Astrocyte of the cerebellum (primary cell): ENCODE measurements at regions not wholly inside any gene's neighbourhood (a gene's known extent, or its start where the extent isn't known, plus 50 kb on each side); places are given as distances from the start of the nearest gene placed in this dataset.

Experiments used
- DNase-seq: peaks from one replicate; pipeline ENCODE4 v3.0.0-alpha.2; 2011; ENCODE audit warnings: low read depth
- H3K4me3 ChIP-seq: 2 replicates; pipeline ENCODE4 v1.5.1; 2011; ENCODE audit warnings: mild to moderate bottlenecking, low read depth, low read length, moderate library complexity
- CTCF ChIP-seq: IDR thresholded peaks from 2 replicates; pipeline ENCODE4 v1.5.1; 2012; ENCODE audit warnings: low read length, low read depth, moderate library complexity, mild to moderate bottlenecking; ENCODE audit errors: missing control alignments
- in situ Hi-C: cut with HindIII; loops from 2 replicates; pipeline ENCODE4 v1.10.0; 2017; ENCODE audit warnings: low sequenced_read_pairs

DNA sequence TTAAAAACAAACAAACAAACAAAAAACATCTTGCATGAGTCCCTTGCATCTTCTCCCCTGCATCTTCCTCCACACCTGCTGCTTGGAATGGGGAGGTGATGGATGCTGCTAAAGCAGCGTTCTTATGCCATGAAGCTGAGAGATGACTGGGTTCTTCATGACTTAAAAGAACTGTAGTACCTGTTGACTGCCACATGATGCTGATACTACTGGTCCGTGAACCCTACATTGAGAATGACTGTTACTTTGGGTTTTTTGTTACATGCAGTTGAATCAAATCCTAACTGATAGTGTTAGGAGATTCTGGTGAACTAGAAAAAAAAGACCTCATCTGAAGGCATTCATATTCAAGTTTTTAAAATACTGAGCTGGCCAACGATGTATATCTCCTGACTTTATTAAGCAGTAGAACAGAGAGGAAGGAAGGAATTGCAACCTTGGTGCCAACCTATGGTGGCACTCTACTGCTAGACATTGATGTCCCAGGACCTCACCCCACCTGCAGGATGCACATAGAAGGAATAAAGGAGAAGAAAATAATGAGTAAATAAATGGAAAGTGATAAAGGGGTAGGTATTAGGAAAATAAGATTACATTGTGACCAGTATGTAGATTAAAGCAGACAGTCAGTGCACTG is 63.2 kb upstream of the SPAG16 start:
- no peak overlapping the region for H3K4me3 ChIP-seq
- no peak for TF ChIP-seq CTCF
- no peak for DNase-seq
- in situ Hi-C loops, result no loop called here

DNA sequence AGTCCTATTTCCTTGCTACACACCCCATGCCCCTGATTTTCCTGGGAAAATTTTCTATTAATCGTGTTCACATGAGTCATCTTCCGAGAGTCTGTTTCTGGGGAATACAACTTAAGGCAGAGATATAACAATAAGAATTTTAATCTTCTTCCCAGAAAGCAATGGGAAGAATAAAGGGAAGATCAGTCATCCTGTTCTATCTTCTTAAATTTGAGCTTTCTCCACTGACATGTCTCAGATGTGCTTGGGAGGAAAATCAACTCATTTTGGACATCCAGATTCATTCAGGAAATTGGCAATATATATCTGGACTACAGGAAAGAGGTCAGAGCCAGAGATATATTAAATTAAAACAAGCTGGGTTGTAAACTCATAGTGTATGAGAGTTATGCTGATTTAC is 62.3 kb upstream of the SPAG16 start:
- no peak for DNase-seq
- no peak for TF ChIP-seq CTCF
- no peak overlapping the region for H3K4me3 ChIP-seq
- in situ Hi-C loops, result no loop called here

GRCh38 chr2:213224366-213224765 is 59.9 kb upstream of the SPAG16 start:
- in situ Hi-C loops, result no loop called here
- H3K4me3 ChIP-seq, result no peak overlapping the region
- TF ChIP-seq CTCF, result no peak
- no peak for DNase-seq

GRCh38 chr2:213225866-213226265 is 58.4 kb upstream of the SPAG16 start:
- in situ Hi-C loops, result no loop called here
- no peak for TF ChIP-seq CTCF
- H3K4me3 ChIP-seq, result no peak overlapping the region
- no peak for DNase-seq

GRCh38 chr2:213227458-213227857 is 56.8 kb upstream of the SPAG16 start:
- TF ChIP-seq CTCF, result no peak
- in situ Hi-C loops, result no loop called here

DNA sequence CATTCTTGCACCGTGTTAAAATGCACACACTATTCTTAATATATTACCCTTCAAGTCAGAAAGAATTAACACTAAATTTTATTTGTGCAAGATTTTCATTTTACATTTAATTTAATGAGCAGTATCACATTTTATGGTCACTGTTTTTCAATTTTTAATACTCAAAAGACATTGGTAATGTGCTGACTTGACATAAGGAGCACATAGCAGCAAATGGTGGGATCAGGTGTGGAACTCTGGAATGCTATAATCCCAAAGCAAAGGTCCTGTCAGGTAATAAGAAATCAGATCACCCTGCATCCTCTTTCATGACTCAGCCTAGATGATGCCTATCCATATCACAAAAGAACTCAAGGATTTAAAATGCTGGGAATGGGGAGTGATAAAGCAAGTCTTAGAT is 55.6 kb upstream of the SPAG16 start:
- no peak for DNase-seq
- no peak for TF ChIP-seq CTCF
- in situ Hi-C loops, result no loop called here
- H3K4me3 ChIP-seq, result no peak overlapping the region

More at GRCh38 chr2:213227458-213227857, 56.8 kb upstream of the SPAG16 start:
- no peak for DNase-seq
- no peak overlapping the region for H3K4me3 ChIP-seq

DNA sequence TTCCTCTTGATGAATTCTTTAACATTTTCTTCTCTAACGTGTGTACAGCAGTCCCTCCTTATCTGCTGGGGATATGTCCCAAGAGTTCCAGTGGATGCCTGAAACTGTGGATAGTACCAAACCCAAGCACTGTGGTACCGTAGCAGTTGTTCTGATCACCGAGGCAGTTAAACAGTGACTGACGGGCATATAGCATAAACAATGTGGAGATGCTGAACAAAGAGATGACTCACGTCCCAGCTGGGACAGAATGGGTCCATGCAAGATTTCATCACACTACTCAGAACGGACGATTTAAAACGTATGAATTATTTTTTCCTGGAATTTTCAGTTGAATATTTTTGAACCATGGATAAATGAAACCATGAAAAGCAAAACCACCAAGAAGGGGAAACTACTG is 54.5 kb upstream of the SPAG16 start:
- peak; percentile 38 for DNase-seq
- H3K4me3 ChIP-seq, result no peak overlapping the region
- no peak for TF ChIP-seq CTCF
- in situ Hi-C loops, result no loop called here
